Esophagus muscularis mucosa (tissue), 4 donors: ENCODE measurements at regions not wholly inside any gene's neighbourhood (a gene's known extent, or its start where the extent isn't known, plus 50 kb on each side); places are given as distances from the start of the nearest gene placed in this dataset.

Experiments
- DNase-seq: peaks from one replicate; pipeline ENCODE4 v3.0.0-alpha.2; 2017; ENCODE audit errors: extremely low spot score
- H3K27ac ChIP-seq, 4 donors: fragments of 200-600 bp; sonication (generic); replicated peaks in 1 of 4; 1 replicate in 3 of 4; 2 replicates in 1 of 4; pipeline ENCODE4 v1.5.1; 2016 to 2019; ENCODE audit warnings: mild to moderate bottlenecking in 1 of 4
- H3K27me3 ChIP-seq, 4 donors: fragments of 200-600 bp; sonication (generic); one replicate each; pipeline versions ENCODE4 v1.5.1 to v1.6.0; 2016 to 2019
- H3K36me3 ChIP-seq, 4 donors: fragments of 200-600 bp; sonication (generic); one replicate each; pipeline ENCODE4 v1.5.1; 2016 to 2019
- H3K4me1 ChIP-seq, 4 donors: fragments of 200-600 bp; sonication (generic); one replicate each; pipeline ENCODE4 v1.5.1; 2016 to 2019
- H3K4me3 ChIP-seq, 4 donors: fragments of 200-600 bp; sonication (generic); 1 replicate in 2 of 4; 2 replicates in 2 of 4; pipeline ENCODE4 v1.5.1; 2016 to 2019; ENCODE audit warnings: mild to moderate bottlenecking in 4 of 4, moderate library complexity in 1 of 4
- H3K9me3 ChIP-seq, 4 donors: fragments of 200-600 bp; sonication (generic); 1 replicate in 3 of 4; 2 replicates in 1 of 4; pipeline ENCODE4 v1.5.1; 2016 to 2019
- EP300 ChIP-seq: sonication (generic); formaldehyde crosslinking; IDR thresholded peaks from one replicate; pipeline ENCODE4 v1.6.1; 2017; ENCODE audit warnings: antibody characterized with exemption
- POLR2A ChIP-seq: fragments of 450-650 bp; IDR thresholded peaks from one replicate; pipeline ENCODE4 v1.6.1; 2017; ENCODE audit warnings: antibody characterized with exemption, moderate library complexity, mild to moderate bottlenecking, low read depth
- POLR2AphosphoS5 ChIP-seq, 2 donors: sonication (generic); formaldehyde crosslinking; IDR thresholded peaks; one replicate each; pipeline ENCODE4 v1.6.1; 2017; ENCODE audit warnings: antibody characterized with exemption in 2 of 2
- WGBS: methylation state at CpG from one replicate; pipeline ENCODE4 v1.1.5; 2018; 5-methylcytosine and 5-hydroxymethylcytosine counted together
- intact Hi-C: fragments of 100-400 bp; cut with DNase I; formaldehyde crosslinking; loops from one replicate; pipeline ENCODE4 v1.15.1; 2023
- TF ChIP-seq, protein P1 (sequence below), 3 experiments: fragments of 200-600 bp in 2 of 3; fragments of 450-650 bp in 1 of 3; sonication (generic) in 2 of 3; IDR thresholded peaks; one replicate each; pipeline ENCODE4 v1.5.1; 2017 to 2019; ENCODE audit warnings: antibody characterized with exemption in 3 of 3, mild to moderate bottlenecking in 2 of 3, moderate library complexity in 1 of 3

DNA sequence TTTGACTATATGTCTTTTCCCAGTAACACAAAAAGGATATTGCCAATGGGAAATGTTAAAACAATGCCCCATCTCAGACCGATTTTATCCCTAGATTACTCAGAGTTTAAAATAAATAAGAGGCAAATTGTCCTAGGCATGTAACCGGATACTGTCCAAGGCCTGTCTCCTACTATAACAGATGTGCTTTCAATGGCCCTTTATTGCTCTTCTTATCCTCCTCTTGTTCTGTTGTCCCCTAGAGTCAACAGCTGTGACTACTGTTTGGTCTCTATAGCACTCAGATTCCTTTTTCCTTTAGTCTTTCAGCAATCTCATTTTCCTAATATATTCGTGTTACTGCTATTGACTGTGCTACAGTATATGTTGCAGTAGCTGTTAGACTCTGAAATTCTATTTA lies 66.8 kb upstream of the PLS3 start:
- Histone ChIP-seq H3K9me3 (no peaks in the 10 kb centered on the region), H3K4me3 (no peak overlapping the region), H3K36me3 (no peaks in the 10 kb centered on the region), H3K27ac (no peak overlapping the region), H3K4me1 (peaks cover 0 to 6% (median 4%) of the 10 kb centered on the region in 4 donors), H3K27me3 (no peaks in the 10 kb centered on the region)
- TF ChIP-seq EP300 (no peak), POLR2AphosphoS5 (IDR thresholded peaks at IDR 0.05) (no peak), POLR2A (no peak)
- TF ChIP-seq, protein P1, sequence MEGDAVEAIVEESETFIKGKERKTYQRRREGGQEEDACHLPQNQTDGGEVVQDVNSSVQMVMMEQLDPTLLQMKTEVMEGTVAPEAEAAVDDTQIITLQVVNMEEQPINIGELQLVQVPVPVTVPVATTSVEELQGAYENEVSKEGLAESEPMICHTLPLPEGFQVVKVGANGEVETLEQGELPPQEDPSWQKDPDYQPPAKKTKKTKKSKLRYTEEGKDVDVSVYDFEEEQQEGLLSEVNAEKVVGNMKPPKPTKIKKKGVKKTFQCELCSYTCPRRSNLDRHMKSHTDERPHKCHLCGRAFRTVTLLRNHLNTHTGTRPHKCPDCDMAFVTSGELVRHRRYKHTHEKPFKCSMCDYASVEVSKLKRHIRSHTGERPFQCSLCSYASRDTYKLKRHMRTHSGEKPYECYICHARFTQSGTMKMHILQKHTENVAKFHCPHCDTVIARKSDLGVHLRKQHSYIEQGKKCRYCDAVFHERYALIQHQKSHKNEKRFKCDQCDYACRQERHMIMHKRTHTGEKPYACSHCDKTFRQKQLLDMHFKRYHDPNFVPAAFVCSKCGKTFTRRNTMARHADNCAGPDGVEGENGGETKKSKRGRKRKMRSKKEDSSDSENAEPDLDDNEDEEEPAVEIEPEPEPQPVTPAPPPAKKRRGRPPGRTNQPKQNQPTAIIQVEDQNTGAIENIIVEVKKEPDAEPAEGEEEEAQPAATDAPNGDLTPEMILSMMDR (IDR thresholded peaks at IDR 0.05), result no peak
- WGBS, result 40% methylated on average over 3 of the region's 3 CpGs
- DNase-seq, result no peak
- intact Hi-C loops, result no loop called here

DNA sequence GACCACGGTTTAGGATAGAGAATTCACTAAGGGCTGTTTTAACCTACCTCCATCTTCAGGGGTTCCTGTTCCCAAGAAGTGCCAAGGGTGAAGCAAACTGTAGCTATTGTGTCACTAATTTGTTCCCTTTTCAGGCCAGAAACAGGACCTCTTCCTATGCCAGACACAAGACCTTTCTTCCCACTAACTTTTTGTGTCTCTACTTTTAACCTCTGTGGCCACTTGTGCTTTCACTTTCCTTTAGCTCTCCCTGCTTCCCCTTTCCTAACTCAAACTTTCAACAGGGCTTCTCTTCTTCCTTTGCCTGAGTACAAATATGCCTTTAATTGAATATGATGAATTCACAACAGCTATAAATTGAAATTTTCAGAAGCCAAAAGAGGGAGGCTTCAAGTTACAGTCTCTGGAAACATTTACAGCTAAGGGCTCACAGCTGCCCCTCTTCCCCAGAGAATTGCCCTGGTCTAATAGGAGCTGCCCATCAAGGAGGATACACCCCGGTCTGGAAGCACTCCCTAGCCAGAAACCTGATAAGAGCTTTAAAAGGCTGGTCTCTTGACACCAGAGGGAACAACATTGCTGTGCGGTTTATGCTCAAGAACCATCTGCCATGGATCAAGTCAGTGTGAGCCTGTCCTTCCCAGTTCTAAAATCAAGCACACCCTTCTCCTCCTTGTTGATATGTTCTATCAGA lies 61.7 kb upstream of the PLS3 start:
- no peak for DNase-seq
- peaks cover 0 to 3% (median 1%) of the 10 kb centered on the region in 4 donors for H3K4me1 ChIP-seq
- no peak overlapping the region for H3K27ac ChIP-seq
- no peaks in the 10 kb centered on the region for H3K27me3 ChIP-seq
- TF ChIP-seq POLR2A, result no peak
- TF ChIP-seq POLR2AphosphoS5 (IDR thresholded peaks at IDR 0.05), result no peak
- TF ChIP-seq, protein P1 (IDR thresholded peaks at IDR 0.05), result no peak
- TF ChIP-seq EP300, result no peak
- H3K4me3 ChIP-seq, result no peak overlapping the region
- 67% methylated on average over 3 of the region's 3 CpGs for WGBS
- intact Hi-C loops, result no loop called here
- no peaks in the 10 kb centered on the region for H3K36me3 ChIP-seq
- H3K9me3 ChIP-seq, result no peaks in the 10 kb centered on the region

DNA sequence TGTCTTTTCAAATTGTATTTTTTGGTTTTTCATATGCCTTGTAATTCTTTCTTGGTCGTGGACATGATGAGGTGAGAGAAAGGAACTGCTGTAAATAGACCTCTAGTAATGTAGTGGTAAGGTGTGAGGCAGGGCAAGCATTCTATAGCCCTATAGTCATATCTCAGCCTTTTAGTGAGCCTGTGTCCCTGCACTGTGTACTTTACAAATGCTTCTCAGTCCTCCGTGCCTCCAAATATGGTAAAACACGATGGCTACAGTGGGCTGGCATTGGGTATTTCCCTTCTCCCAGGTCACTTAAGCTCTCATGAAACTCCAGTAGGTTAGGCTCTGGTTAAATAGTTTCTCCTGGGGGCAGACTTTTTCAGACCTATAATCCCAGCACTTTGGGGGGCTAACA lies 57.9 kb upstream of the PLS3 start:
- H3K4me3 ChIP-seq, result no peak overlapping the region
- no peaks in the 10 kb centered on the region for H3K27me3 ChIP-seq
- no peaks in the 10 kb centered on the region for H3K36me3 ChIP-seq
- no peak overlapping the region for H3K27ac ChIP-seq
- no peak for DNase-seq
- H3K4me1 ChIP-seq, result no peaks in the 10 kb centered on the region
- H3K9me3 ChIP-seq, result no peaks in the 10 kb centered on the region
- WGBS, result 53% methylated on average over 3 of the region's 3 CpGs
- intact Hi-C loops, result no loop called here
- TF ChIP-seq, protein P1 (IDR thresholded peaks at IDR 0.05), result no peak
- TF ChIP-seq POLR2AphosphoS5 (IDR thresholded peaks at IDR 0.05) (no peak), EP300 (no peak), POLR2A (no peak)

DNA sequence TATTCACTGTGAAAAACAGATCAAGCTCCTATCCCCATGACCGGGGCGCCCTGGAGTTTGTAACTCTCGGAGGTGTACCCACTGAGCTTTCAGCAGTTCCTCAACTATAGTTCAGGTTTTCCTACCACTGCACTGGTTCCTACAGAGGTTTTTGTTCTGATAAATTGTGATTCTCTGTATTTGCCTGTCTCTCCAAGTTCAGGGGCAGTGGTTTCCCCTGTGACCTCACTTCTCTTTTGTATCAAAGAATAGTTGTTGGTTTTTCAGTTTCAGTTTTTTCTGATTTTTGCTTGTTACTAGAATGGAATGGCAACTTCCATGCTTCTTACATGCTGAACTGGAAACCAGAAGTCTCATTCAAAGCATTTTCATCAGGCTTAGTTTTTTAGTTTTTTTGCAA lies 56.8 kb upstream of the PLS3 start:
- Histone ChIP-seq H3K9me3 (peaks cover 0 to 2% (median 0%) of the 10 kb centered on the region in 4 donors), H3K27me3 (no peaks in the 10 kb centered on the region), H3K27ac (no peak overlapping the region), H3K4me3 (no peak overlapping the region), H3K4me1 (no peaks in the 10 kb centered on the region), H3K36me3 (no peaks in the 10 kb centered on the region)
- WGBS, result 54% methylated on average over 3 of the region's 3 CpGs
- TF ChIP-seq EP300 (no peak), POLR2A (no peak), POLR2AphosphoS5 (IDR thresholded peaks at IDR 0.05) (no peak)
- TF ChIP-seq, protein P1 (IDR thresholded peaks at IDR 0.05), result no peak
- intact Hi-C loops, result no loop called here
- DNase-seq, result no peak
